SU-DHL-6 (cell line): ENCODE measurements at regions not wholly inside any gene's neighbourhood (a gene's known extent, or its start where the extent isn't known, plus 50 kb on each side); places are given as distances from the start of the nearest gene placed in this dataset.

Experiments
- EZH2phosphoT487 ChIP-seq: fragments of 200-600 bp; sonication (generic), shearing (Covaris generic); conservative IDR thresholded peaks from 2 replicates; pipeline ENCODE4 v1.6.1; 2018; ENCODE audit warnings: mild to moderate bottlenecking, antibody characterized with exemption, low read length, moderate library complexity, mixed read lengths
- TF ChIP-seq, protein P1 (sequence below): fragments of 200-600 bp; sonication (generic); IDR thresholded peaks from one replicate; pipeline ENCODE4 v1.5.1; 2017; ENCODE audit warnings: antibody characterized with exemption, mild to moderate bottlenecking, low read length, moderate library complexity; ENCODE audit not compliant: insufficient read depth, poor library complexity, severe bottlenecking

DNA sequence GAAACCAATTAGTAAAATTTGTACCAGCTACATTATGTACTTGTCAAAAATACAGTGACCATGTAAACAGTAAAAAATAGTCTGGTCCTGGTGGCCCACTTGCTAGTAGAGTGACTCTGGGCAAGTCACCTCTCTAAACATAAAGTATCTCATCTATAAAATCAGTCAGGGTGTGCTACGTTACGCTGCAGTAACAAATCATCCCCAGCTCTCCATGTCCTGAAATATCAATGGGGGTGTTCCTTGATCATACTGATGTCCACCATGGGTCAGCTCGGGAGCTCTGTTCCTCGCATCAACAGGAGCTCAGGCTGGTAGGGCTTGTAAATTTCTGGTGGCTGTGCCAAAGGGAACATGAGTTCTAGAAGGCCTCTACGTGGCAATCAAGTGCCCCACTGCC is 268.6 kb downstream of the RAB28 start:
- TF ChIP-seq EZH2phosphoT487, result no peak
- TF ChIP-seq, protein P1, sequence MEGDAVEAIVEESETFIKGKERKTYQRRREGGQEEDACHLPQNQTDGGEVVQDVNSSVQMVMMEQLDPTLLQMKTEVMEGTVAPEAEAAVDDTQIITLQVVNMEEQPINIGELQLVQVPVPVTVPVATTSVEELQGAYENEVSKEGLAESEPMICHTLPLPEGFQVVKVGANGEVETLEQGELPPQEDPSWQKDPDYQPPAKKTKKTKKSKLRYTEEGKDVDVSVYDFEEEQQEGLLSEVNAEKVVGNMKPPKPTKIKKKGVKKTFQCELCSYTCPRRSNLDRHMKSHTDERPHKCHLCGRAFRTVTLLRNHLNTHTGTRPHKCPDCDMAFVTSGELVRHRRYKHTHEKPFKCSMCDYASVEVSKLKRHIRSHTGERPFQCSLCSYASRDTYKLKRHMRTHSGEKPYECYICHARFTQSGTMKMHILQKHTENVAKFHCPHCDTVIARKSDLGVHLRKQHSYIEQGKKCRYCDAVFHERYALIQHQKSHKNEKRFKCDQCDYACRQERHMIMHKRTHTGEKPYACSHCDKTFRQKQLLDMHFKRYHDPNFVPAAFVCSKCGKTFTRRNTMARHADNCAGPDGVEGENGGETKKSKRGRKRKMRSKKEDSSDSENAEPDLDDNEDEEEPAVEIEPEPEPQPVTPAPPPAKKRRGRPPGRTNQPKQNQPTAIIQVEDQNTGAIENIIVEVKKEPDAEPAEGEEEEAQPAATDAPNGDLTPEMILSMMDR, result no peak
